SK-N-SH (cell line): ENCODE measurements at regions not wholly inside any gene's neighbourhood (a gene's known extent, or its start where the extent isn't known, plus 50 kb on each side); places are given as distances from the start of the nearest gene placed in this dataset.

ENCODE experiments used
- CTCF ChIP-seq: fragments of 200-600 bp; sonication (generic); IDR thresholded peaks from 2 replicates; pipeline ENCODE4 v1.6.1; 2017; ENCODE audit warnings: antibody characterized with exemption, mild to moderate bottlenecking, moderate library complexity
- ELF1 ChIP-seq: IDR thresholded peaks from 2 replicates; pipeline ENCODE4 v1.4.0; 2012
- EP300 ChIP-seq, 2 experiments: IDR thresholded peaks; 2 replicates each; pipeline versions ENCODE4 v1.4.0 to v1.6.1; 2012; ENCODE audit warnings: borderline replicate concordance in 1 of 2, low read depth in 1 of 2, low read length in 1 of 2
- EZH2phosphoT487 ChIP-seq: fragments of 200-600 bp; sonication (generic); IDR thresholded peaks from 2 replicates; pipeline ENCODE4 v1.6.1; 2017; ENCODE audit warnings: low read depth, mixed run types, mild to moderate bottlenecking, antibody characterized with exemption, moderate library complexity, borderline replicate concordance
- GABPA ChIP-seq: IDR thresholded peaks from 2 replicates; pipeline ENCODE4 v1.4.0; 2012; ENCODE audit warnings: low read depth, mild to moderate bottlenecking
- MAX ChIP-seq: IDR thresholded peaks from 2 replicates; pipeline ENCODE4 v1.4.0; 2012; ENCODE audit warnings: low read depth
- MXI1 ChIP-seq: IDR thresholded peaks from 2 replicates; pipeline ENCODE4 v1.6.1; 2012; ENCODE audit warnings: mild to moderate bottlenecking, low read depth, low read length, improper control_type of control experiment
- REST ChIP-seq: IDR thresholded peaks from 2 replicates; pipeline ENCODE4 v1.6.1; 2012; ENCODE audit warnings: mild to moderate bottlenecking, low read depth, low read length, moderate library complexity
- SIN3A ChIP-seq: IDR thresholded peaks from 2 replicates; pipeline ENCODE4 v1.6.1; 2012; ENCODE audit warnings: low read depth, mild to moderate bottlenecking, low read length, moderate library complexity, borderline replicate concordance
- SMC3 ChIP-seq: IDR thresholded peaks from 2 replicates; pipeline ENCODE4 v1.6.1; 2012; ENCODE audit warnings: low read depth, low read length, improper control_type of control experiment
- TAF1 ChIP-seq: IDR thresholded peaks from 2 replicates; pipeline ENCODE4 v1.6.1; 2012; ENCODE audit warnings: low read depth, mild to moderate bottlenecking, low read length, moderate library complexity, borderline replicate concordance
- TF ChIP-seq, protein P1 (sequence below): IDR thresholded peaks from 2 replicates; pipeline ENCODE4 v1.4.0; 2012; ENCODE audit warnings: low read depth, borderline replicate concordance

DNA sequence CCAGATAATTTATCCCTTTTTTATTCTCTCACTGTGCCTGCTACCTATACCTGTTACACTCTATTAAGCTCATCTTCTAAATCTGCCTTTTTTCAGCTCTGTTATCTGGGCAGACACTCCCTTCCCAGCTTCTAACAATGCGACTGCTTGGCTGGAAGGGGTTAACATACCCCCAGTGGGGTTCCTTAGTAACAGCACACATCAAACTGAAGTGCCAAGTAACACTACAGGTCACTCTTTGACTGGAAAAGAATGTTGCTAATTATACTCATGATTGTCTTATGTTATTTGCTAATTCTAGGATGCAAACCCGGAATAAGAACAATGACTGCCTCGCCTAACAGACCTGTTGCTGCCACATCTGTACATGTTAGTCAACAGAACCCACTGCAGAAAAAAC, 203.5 kb downstream of the EPM2A start:
- TF ChIP-seq ELF1 (no peak), REST (no peak), CTCF (no peak), SIN3A (no peak), GABPA (no peak), EZH2phosphoT487 (no peak), EP300 (IDR thresholded peaks at IDR 0.05; ENCODE audit: borderline replicate concordance in 1 of 2, low read depth in 1 of 2, low read length in 1 of 2) (no peak), TAF1 (no peak), MAX (no peak), SMC3 (no peak), MXI1 (no peak)
- TF ChIP-seq, protein P1, sequence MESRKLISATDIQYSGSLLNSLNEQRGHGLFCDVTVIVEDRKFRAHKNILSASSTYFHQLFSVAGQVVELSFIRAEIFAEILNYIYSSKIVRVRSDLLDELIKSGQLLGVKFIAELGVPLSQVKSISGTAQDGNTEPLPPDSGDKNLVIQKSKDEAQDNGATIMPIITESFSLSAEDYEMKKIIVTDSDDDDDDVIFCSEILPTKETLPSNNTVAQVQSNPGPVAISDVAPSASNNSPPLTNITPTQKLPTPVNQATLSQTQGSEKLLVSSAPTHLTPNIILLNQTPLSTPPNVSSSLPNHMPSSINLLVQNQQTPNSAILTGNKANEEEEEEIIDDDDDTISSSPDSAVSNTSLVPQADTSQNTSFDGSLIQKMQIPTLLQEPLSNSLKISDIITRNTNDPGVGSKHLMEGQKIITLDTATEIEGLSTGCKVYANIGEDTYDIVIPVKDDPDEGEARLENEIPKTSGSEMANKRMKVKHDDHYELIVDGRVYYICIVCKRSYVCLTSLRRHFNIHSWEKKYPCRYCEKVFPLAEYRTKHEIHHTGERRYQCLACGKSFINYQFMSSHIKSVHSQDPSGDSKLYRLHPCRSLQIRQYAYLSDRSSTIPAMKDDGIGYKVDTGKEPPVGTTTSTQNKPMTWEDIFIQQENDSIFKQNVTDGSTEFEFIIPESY = no peak
